NCI-H446 treated with DMSO at 0.1 percent for 48 hours (cell line): ENCODE measurements at regions not wholly inside any gene's neighbourhood (a gene's known extent, or its start where the extent isn't known, plus 50 kb on each side); places are given as distances from the start of the nearest gene placed in this dataset.
"Not testable (repeated sequence)": the region's sequence is repeated elsewhere in the genome, so short reads cannot be mapped to it uniquely, and the experiment has no call there.

Source experiments
- DNase-seq: peaks from one replicate; lab custom pipeline; 2025; lab: John Stamatoyannopoulos, UW

GRCh38 chr17:22253007-22253406 is 560.7 kb downstream of the KCNJ18 start:
- no peak for DNase-seq

DNA sequence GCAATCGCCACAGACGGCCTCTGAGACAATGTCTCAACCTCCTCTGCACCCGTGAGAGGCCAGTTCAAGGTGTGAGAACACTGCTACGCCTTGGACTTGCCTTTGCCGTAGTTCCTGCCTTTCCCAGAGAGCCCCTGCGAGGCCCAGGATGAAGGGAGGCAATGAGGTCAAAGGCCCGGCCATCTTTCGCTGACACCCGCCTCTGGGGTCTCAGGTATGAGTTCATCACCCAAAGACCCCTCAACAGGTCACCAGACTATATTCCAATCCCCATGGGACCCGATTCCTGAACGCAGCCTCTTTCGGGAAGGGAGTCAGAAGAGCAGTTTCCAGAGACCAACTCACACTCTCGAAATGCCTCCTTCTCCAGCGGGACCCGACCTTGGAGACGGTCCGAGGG is 573.5 kb downstream of the KCNJ18 start:
- no peak for DNase-seq

DNA sequence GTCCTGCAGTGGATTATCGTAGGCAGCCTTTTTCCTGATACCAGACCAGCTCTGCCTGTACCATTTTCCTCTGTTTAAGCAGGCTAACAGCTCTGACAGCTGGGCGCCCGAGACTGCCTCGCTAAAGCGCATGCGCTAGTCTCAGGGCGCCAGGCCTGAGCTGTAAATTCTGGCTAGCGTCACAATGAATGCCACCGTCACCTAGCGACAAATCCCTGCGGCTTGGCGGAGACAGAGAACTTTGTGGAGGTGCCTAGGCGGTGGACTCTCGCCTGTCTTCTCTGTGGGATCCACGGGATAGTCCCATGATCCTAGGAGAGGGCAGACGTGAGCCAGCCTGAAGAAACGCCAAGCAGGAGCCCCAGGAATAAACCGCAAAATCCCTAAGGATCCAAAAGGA is 573.9 kb downstream of the KCNJ18 start:
- peak; percentile 23 for DNase-seq

DNA sequence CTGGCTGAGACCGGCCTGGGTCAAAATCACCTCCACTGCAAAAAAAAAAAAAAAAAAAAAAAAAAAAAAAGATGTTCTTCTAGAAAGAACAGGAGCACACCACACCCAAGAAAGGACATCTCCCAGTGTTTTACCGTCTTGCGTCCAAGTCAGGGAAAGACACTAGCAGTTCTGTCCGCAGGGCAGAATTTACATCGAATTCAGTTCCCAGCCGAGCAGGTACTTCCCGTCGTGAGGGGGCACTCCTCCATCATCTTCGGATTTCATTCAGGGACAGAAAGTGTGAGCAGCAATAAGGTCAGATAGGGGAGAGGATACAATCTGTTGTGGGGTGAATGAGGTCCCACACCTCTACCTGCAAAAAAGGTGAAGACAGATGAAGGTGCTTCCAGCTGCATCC is 574.7 kb downstream of the KCNJ18 start:
- no peak for DNase-seq

- DNase-seq = no peak
These were observed 576.0 kb downstream of the KCNJ18 start for GRCh38 chr17:22268214-22268911.

DNA sequence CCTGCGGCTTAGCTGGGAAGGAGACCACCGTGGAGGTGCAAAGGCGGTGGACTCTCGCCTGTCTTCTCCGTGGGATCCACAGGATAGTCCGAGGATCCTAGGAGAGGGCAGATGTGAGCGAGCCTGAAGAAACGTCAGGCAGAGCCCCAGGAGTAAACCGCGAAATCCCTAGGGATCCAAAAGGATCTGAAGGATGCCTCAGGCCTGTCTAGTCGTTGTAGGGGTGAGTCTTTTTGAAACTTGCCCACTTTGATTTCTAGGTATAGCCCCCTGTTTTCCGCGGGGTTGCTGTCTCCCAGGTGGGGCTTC is 576.5 kb downstream of the KCNJ18 start:
- DNase-seq = no peak

- DNase-seq = no peak
These were observed 578.1 kb downstream of the KCNJ18 start for GRCh38 chr17:22270381-22270780.

DNA sequence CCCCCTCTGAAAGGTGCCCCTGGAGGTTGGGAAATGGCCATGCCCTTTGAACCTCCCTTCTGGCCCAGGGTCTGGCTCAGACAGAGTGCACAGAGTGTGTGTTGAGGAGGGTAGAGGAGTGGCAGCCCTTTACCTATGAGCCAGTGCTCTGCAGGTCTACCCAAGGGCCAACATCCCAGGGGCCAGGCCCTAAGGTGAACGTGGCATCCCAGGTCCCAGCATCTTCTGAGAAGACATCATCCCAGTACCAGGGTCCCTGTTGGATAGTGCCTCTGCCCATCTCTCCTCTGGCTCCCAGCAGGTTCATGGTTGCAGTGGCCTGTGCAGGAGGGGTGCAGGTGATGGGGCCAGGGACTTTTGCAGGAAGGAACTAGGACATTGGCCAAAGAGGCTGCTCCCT is 578.5 kb downstream of the KCNJ18 start:
- DNase-seq = not testable (repeated sequence)

GRCh38 chr17:22272363-22273146 is 580.2 kb downstream of the KCNJ18 start:
- no peak for DNase-seq

DNA sequence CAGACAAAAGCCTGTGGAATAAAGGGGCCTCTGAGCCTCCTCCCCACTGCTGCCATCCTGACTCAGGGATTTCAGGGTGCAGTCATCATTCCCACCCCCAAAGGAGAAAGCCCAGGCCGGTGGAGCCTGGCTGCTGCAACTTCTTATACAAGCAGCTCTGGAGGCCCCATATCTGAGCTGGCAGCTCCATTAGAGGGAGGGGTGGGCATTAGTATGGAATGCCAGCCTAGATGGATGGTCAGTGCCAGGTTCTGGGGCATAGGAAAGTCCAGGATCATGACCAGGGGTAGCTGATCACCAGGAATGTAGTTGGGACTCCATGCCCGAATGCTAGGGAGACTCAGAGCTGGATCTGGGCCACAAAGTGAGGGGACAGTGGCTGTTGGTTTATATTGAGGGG is 581.0 kb downstream of the KCNJ18 start:
- no peak for DNase-seq

GRCh38 chr17:22277595-22277994 is 585.3 kb downstream of the KCNJ18 start:
- DNase-seq = no peak

GRCh38 chr17:22278302-22279275 is 586.3 kb downstream of the KCNJ18 start:
- DNase-seq = no peak

DNA sequence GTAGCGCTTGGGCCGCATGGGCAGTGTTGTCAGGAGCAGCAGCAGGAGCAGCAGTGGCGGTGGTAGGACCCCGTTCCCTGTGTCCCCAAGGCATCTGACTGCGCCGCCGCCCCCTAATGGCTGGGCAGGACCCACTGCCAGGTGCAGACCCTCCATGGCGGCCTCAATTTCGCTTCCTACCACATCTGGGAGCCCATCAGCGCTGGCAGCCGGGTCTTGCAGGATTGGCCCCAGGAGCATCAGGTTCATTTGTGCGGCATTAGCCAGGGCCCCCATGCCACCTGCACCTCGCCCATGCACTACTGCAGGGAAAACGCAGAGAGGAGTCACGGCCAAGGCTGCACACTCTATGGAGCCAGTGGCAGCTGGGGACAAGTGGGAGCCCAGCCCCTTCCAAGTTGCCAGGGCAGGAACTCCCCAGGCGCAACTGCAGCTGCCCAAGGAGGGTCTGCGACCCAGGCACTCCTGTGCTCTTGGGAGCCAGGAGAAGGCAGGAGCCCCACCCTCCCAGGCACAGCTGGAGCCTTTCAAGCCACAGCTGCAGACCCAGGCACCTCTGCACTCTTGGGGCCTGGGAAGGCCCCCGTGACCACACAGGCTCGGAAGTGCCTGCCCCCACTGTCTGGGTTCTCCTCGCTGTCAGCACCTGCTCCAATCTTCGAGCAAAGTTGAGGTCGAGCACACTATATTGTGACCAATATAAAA is 594.2 kb downstream of the KCNJ18 start:
- no peak for DNase-seq

DNA sequence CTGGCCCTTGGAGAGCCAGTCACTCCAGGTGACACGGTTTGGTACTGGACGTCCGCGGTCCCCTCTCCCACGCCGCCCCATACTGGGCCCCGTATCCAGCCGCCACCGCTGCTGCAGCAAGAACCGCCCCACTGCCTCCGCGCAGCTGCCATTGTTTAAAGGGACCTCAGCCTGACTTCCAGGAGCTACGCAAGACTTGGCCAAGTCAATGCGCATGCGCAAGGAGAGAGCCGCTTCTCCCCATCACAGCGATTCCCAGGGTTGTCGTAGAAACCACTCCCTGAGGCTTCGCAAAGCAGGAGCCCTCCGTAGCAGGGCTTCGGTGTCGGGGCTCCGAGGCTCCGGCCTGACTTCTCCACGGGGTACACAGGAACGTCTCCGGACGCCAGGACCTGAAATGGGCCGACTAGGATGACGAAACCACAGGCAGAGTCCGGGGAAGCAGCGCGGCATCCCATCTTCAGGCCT is 606.2 kb downstream of the KCNJ18 start:
- DNase-seq = not testable (repeated sequence)

GRCh38 chr17:22300177-22300576 is 607.9 kb downstream of the KCNJ18 start:
- no peak for DNase-seq

- no peak for DNase-seq
These were observed 608.5 kb downstream of the KCNJ18 start for GRCh38 chr17:22300731-22301352.

DNA sequence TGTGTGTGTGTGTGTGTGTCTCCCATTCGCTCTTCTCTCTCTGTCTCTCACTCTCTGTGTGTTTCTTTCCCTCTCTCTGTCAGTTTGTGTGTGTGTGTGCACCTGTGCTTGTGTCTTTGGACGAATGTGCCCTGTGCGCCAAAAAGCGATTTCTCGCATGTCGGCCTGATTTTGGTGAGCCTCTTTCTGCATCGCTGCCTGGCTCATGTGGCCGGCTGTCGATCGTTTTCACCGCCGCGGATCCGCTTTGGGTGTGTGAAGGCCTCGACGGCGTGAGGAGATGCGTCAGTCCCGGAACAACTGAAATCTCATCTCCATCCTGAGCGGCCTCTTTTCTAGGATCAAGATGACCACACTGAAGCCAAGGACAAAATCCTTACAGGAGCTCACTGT is 609.0 kb downstream of the KCNJ18 start:
- DNase-seq = no peak

DNA sequence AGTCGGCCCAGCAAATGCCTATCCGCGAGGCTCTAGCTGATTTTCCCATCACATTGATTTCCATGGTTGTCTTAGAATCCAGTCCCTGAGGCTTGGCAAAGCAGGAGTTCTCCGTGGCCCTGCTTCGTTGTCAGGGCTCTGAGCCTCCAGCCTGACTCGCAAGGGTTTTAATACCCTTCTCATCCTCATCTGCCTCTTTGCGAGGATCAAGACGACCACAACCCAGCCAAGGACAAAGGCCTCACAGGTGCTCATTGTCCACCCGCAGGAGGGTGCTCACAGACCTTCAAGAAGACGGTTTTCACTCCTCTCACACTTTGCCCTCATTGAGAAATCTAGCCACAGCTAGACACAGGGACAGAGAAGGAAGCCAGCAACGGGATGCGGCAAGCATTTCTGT is 610.8 kb downstream of the KCNJ18 start:
- DNase-seq = no peak

- no peak for DNase-seq
These were observed 611.5 kb downstream of the KCNJ18 start for GRCh38 chr17:22303865-22304264.

DNA sequence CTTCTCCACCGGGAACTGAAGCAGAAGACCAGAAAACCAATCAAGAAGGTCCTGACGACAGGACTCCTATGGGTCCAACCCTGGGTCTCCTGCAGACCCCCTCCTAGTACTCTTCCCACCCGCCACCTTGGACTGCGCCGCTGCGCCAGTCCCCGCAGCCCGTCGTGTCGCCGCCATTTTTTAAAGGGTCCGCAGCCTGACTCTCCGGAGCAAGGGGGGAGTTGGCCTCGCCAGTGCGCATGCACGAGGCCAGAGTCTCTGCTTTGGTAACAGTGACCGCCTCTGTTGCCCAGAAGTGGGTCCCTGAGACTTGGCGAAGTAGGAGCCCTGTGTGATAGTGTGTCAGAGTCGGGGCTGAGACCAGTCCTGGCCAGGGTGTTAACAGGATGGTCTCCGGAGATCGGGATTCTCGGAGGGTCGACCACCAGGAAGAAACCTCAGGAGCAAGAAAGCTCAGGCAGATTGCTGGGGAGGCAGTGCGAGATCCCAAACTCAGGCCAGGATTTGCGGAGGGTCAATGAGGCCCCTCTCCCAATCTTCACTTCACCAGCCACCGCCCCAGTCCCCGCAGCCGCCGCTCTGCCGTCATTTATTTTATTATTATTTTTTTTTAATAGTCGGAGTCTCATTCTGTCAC is 612.5 kb downstream of the KCNJ18 start:
- no peak for DNase-seq
